Nephron (organoid): ENCODE measurements at regions not wholly inside any gene's neighbourhood (a gene's known extent, or its start where the extent isn't known, plus 50 kb on each side); places are given as distances from the start of the nearest gene placed in this dataset.

Experiments used
- H3K27ac Mint-ChIP-seq, 3 experiments: 2 replicates each; pipeline ENCODE4 v1.8.0; 2020; ENCODE audit warnings: mixed read lengths in 3 of 3, mild to moderate bottlenecking in 2 of 3, moderate library complexity in 1 of 3
- H3K27me3 Mint-ChIP-seq: 2 replicates; pipeline ENCODE4 v1.8.0; 2021; ENCODE audit warnings: low read depth, mild to moderate bottlenecking, moderate library complexity, mixed read lengths
- H3K36me3 Mint-ChIP-seq: 2 replicates; pipeline ENCODE4 v1.8.0; 2020; ENCODE audit warnings: low read depth, mixed read lengths
- H3K4me1 Mint-ChIP-seq: 2 replicates; pipeline ENCODE4 v1.8.0; 2020; ENCODE audit warnings: mixed read lengths
- H3K4me3 Mint-ChIP-seq, 3 experiments: 2 replicates each; pipeline ENCODE4 v1.8.0; 2020; ENCODE audit warnings: mild to moderate bottlenecking in 3 of 3, mixed read lengths in 3 of 3, moderate library complexity in 2 of 3
- H3K9me3 Mint-ChIP-seq: 2 replicates; pipeline ENCODE4 v1.8.0; 2020; ENCODE audit warnings: mixed read lengths
- CTCF ChIP-seq, 3 experiments: fragments of 200-600 bp; sonication (generic); IDR thresholded peaks; one replicate each; pipeline ENCODE4 v1.5.0; 2021; ENCODE audit warnings: antibody characterized with exemption in 3 of 3; ENCODE audit not compliant: unreplicated experiment in 3 of 3

DNA sequence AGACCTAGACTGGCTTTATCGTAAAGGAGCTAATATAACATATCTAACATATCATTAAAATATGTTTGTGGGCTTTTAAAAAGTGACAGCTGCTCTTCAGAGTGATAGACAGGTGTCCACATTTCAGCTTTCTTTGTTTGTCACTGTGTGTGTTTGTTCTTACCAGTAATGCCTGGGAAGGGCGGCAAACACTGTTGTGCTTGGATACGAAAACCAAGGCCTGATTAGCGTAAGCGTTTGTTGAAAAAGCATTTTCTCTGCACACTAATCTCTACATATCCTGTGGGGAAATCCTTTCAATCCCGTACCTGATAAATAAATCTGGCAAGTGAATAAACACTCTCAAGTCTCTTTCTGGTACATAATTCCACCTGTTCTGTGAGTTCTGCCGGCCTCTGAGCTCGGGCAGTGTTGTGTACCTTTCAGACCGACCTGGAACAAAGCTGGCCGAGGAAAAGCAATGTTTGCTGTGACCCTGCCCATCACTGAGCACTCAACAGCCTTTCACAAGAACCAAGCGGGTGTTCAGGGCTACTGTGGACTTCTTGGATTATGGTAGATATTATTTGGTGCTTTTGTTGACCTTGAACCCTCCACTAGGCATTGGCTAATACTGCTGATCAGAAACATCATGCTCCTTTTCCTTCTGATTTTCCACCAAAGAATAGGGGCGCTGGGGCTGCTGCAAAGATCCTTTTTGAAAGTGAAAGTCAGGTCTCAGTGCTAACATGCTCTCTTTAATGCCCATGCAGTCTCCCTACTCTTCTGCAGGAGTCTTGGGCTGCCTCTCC is 100.4 kb downstream of the CD83 start:
- H3K36me3 Mint-ChIP-seq = no peaks in the 10 kb centered on the region

GRCh38 chr6:14218519-14218800 is 100.9 kb downstream of the CD83 start:
- Mint-ChIP-seq H3K4me3 (no peak overlapping the region), H3K36me3 (no peaks in the 10 kb centered on the region), H3K27ac (peak overlapping the region in 2 of 3 experiments; percentile 57 to 85), H3K27me3 (peaks cover 5% of the 10 kb centered on the region), H3K4me1 (peaks cover 34% of the 10 kb centered on the region), H3K9me3 (no peaks in the 10 kb centered on the region)
- TF ChIP-seq CTCF (IDR thresholded peaks at IDR 0.05; ENCODE audit: unreplicated experiment in 3 of 3) = no peak

More for the DNA sequence above, 100.4 kb downstream of the CD83 start:
- no peak for TF ChIP-seq CTCF (IDR thresholded peaks at IDR 0.05; ENCODE audit: unreplicated experiment in 3 of 3)
- peaks cover 28% of the 10 kb centered on the region for H3K4me1 Mint-ChIP-seq
- peaks cover 5% of the 10 kb centered on the region for H3K27me3 Mint-ChIP-seq
- no peaks in the 10 kb centered on the region for H3K9me3 Mint-ChIP-seq
- no peak overlapping the region for H3K4me3 Mint-ChIP-seq
- peak overlapping the region in 2 of 3 experiments; percentile 57 to 85 for H3K27ac Mint-ChIP-seq

DNA sequence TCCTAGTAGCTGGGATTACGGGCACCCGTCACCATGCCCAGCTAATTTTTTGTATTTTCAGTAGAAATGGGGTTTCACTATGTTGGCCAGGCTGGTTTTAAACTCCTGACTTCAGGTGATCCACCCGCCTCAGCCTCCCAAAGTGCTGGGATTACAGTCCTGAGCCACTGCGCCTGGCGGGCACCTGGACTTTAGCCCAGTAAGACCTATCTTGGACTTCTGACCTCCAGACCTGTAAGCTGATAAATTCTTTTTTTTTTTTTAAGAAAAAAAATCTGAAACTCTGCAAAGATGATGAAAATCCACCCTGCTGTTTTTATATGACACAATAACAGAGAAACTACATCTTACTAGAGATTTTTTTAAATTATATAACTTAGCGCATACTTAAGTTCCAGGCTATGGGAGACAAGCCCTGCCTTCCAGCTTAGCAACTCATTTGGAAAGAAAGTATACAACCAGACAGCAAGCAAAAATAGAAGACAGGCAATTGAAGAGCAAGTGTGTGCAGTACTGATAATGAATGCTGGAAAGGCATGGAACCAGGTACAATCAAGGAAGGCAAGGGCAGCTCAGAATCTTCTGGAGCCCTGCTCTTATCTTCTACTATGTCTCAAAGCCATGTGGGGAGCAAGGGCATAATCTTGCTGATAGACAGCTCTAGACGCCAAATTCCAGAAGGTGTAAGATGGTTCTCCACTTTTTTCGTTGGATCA is 104.2 kb downstream of the CD83 start:
- no peak for TF ChIP-seq CTCF (IDR thresholded peaks at IDR 0.05; ENCODE audit: unreplicated experiment in 3 of 3)

GRCh38 chr6:14222956-14223355 is 105.4 kb downstream of the CD83 start:
- TF ChIP-seq CTCF (IDR thresholded peaks at IDR 0.05; ENCODE audit: unreplicated experiment in 3 of 3) = no peak
- no peaks in the 10 kb centered on the region for H3K36me3 Mint-ChIP-seq
- peaks cover 22% of the 10 kb centered on the region for H3K4me1 Mint-ChIP-seq
- H3K27ac Mint-ChIP-seq = peak overlapping the region in 1 of 3 experiments; percentile 6
- peaks cover 5% of the 10 kb centered on the region for H3K27me3 Mint-ChIP-seq
- H3K4me3 Mint-ChIP-seq = no peak overlapping the region
- H3K9me3 Mint-ChIP-seq = peaks cover 4% of the 10 kb centered on the region

More for the DNA sequence above, 104.2 kb downstream of the CD83 start:
- no peaks in the 10 kb centered on the region for H3K9me3 Mint-ChIP-seq
- H3K27ac Mint-ChIP-seq = no peak overlapping the region
- H3K36me3 Mint-ChIP-seq = no peaks in the 10 kb centered on the region
- H3K27me3 Mint-ChIP-seq = peaks cover 5% of the 10 kb centered on the region
- peaks cover 33% of the 10 kb centered on the region for H3K4me1 Mint-ChIP-seq
- H3K4me3 Mint-ChIP-seq = no peak overlapping the region

DNA sequence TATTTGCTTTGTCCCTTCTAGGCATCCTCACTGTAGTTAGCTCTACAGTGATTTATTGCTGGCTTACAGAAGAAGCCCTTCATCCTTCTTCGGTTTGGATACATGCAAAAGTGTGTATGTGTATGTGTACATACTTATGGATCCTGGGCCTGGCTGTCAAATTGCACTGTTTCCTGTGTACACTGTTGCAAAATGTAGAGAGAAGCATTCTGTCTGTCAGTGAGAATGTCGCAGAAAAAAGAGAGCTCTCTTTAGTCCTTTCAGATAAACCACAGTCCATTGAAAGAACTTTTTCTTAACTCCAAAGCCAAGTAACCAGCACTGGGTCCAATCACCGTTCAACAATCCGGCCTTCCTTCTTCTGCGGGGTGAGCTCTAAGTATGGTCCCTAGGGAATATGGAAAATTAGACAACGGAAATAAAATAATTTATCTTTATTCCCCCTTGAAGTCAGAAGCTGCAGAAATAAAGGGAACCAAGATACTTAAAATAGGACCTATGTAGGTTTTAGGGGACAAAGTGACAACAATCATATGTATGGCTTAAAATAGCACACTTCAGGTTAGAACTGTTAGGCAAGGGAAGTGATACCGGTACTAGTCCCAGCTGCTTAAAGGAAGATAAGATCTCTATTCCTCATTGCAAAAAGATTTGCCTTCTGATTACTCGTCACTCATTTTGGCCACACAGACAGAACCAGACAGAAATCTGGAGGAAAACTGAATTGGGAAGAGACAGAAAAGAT is 107.0 kb downstream of the CD83 start:
- Mint-ChIP-seq H3K27me3 (peaks cover 5% of the 10 kb centered on the region), H3K4me1 (peaks cover 18% of the 10 kb centered on the region), H3K27ac (no peak overlapping the region), H3K36me3 (no peaks in the 10 kb centered on the region), H3K9me3 (peaks cover 4% of the 10 kb centered on the region), H3K4me3 (no peak overlapping the region)
- no peak for TF ChIP-seq CTCF (IDR thresholded peaks at IDR 0.05; ENCODE audit: unreplicated experiment in 3 of 3)
